Breast epithelium (tissue), 3 donors: ENCODE measurements at regions not wholly inside any gene's neighbourhood (a gene's known extent, or its start where the extent isn't known, plus 50 kb on each side); places are given as distances from the start of the nearest gene placed in this dataset.

ENCODE experiments used
- POLR2A ChIP-seq: fragments of 450-650 bp; IDR thresholded peaks from one replicate; pipeline ENCODE4 v1.6.1; 2016; ENCODE audit warnings: antibody characterized with exemption, mild to moderate bottlenecking, moderate library complexity
- POLR2AphosphoS5 ChIP-seq, 3 donors: sonication (generic); formaldehyde crosslinking; IDR thresholded peaks; one replicate each; pipeline ENCODE4 v1.6.1; 2017; ENCODE audit warnings: antibody characterized with exemption in 3 of 3
- TF ChIP-seq, protein P1 (sequence below), 3 donors: fragments of 450-650 bp; IDR thresholded peaks; one replicate each; pipeline ENCODE4 v1.5.1; 2016 to 2017; ENCODE audit warnings: antibody characterized with exemption in 3 of 3, mild to moderate bottlenecking in 3 of 3, moderate library complexity in 3 of 3

DNA sequence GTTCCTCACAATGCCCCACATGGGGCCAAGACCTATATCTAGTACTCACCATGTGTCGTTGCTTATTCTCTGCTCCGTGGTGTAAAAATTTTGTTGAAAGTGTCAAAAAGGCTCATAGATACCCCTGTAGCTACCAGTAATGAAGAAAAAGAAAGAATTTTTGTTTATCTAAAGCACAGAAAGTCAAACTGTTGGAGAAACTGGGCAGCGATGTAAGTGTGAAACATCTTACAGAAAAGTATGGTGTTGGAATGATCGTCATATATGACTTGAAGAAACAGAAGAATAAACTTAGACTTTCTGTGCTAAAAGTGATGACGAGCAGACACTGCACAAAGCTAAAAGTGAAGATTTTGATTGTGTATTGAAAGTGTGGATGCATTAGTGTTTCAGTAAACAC is 626.6 kb upstream of the GHITM start:
- TF ChIP-seq, protein P1, sequence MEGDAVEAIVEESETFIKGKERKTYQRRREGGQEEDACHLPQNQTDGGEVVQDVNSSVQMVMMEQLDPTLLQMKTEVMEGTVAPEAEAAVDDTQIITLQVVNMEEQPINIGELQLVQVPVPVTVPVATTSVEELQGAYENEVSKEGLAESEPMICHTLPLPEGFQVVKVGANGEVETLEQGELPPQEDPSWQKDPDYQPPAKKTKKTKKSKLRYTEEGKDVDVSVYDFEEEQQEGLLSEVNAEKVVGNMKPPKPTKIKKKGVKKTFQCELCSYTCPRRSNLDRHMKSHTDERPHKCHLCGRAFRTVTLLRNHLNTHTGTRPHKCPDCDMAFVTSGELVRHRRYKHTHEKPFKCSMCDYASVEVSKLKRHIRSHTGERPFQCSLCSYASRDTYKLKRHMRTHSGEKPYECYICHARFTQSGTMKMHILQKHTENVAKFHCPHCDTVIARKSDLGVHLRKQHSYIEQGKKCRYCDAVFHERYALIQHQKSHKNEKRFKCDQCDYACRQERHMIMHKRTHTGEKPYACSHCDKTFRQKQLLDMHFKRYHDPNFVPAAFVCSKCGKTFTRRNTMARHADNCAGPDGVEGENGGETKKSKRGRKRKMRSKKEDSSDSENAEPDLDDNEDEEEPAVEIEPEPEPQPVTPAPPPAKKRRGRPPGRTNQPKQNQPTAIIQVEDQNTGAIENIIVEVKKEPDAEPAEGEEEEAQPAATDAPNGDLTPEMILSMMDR (IDR thresholded peaks at IDR 0.05) = no peak
- no peak for TF ChIP-seq POLR2A
- TF ChIP-seq POLR2AphosphoS5 (IDR thresholded peaks at IDR 0.05) = no peak
